Neural progenitor cell (in vitro differentiated cells): ENCODE measurements at regions not wholly inside any gene's neighbourhood (a gene's known extent, or its start where the extent isn't known, plus 50 kb on each side); places are given as distances from the start of the nearest gene placed in this dataset.

Experiments
- DNase-seq: peaks from one replicate; pipeline ENCODE4 v3.0.0-alpha.2; 2016; ENCODE audit warnings: low spot score
- H2AFZ ChIP-seq: fragments of 200-600 bp; sonication (generic); replicated peaks from 2 replicates; pipeline ENCODE4 v1.6.1; 2016; ENCODE audit warnings: antibody characterized with exemption
- H3F3A ChIP-seq: fragments of 200-600 bp; sonication (generic); 2 replicates; pipeline ENCODE4 v1.6.1; 2016; ENCODE audit warnings: antibody characterized with exemption, low read depth
- H3K27ac ChIP-seq: fragments of 200-600 bp; sonication (generic); 2 replicates; pipeline ENCODE4 v1.5.1; 2016; ENCODE audit warnings: mild to moderate bottlenecking
- H3K27me3 ChIP-seq: fragments of 200-600 bp; sonication (generic); 2 replicates; pipeline ENCODE4 v1.6.1; 2016; ENCODE audit warnings: mild to moderate bottlenecking, moderate library complexity
- H3K36me3 ChIP-seq: fragments of 200-600 bp; sonication (generic); 2 replicates; pipeline ENCODE4 v1.5.1; 2016
- H3K4me1 ChIP-seq: fragments of 200-600 bp; sonication (generic); 2 replicates; pipeline ENCODE4 v1.6.1; 2016; ENCODE audit warnings: mixed run types
- H3K4me2 ChIP-seq: fragments of 200-600 bp; sonication (generic); 2 replicates; pipeline ENCODE4 v1.6.1; 2016
- H3K4me3 ChIP-seq: fragments of 200-600 bp; sonication (generic); 2 replicates; pipeline ENCODE4 v1.5.1; 2016
- H3K79me2 ChIP-seq: fragments of 200-600 bp; sonication (generic); 2 replicates; pipeline ENCODE4 v1.6.1; 2016; ENCODE audit warnings: low read depth
- H3K9ac ChIP-seq: fragments of 200-600 bp; sonication (generic); 2 replicates; pipeline ENCODE4 v1.6.1; 2016
- H3K9me3 ChIP-seq: fragments of 200-600 bp; sonication (generic); 2 replicates; pipeline ENCODE4 v1.5.1; 2016; ENCODE audit warnings: low read depth
- H4K20me1 ChIP-seq: fragments of 200-600 bp; sonication (generic); 2 replicates; pipeline ENCODE4 v1.6.1; 2016; ENCODE audit warnings: low read depth
- H3K27ac Mint-ChIP-seq: 3 replicates; pipeline ENCODE4 v1.8.0; 2021; ENCODE audit warnings: mixed read lengths
- H3K27me3 Mint-ChIP-seq: 2 replicates; pipeline ENCODE4 v1.8.0; 2022; ENCODE audit warnings: low read depth, mild to moderate bottlenecking, inconsistent platforms, moderate library complexity, mixed read lengths; ENCODE audit not compliant: insufficient read depth
- H3K36me3 Mint-ChIP-seq: 3 replicates; pipeline ENCODE4 v1.8.0; 2021; ENCODE audit warnings: mixed read lengths
- H3K4me1 Mint-ChIP-seq: 3 replicates; pipeline ENCODE4 v1.8.0; 2021; ENCODE audit warnings: mixed read lengths
- H3K4me3 Mint-ChIP-seq: 3 replicates; pipeline ENCODE4 v1.8.0; 2021; ENCODE audit warnings: mild to moderate bottlenecking, moderate library complexity, mixed read lengths
- H3K9me3 Mint-ChIP-seq: 3 replicates; pipeline ENCODE4 v1.8.0; 2020; ENCODE audit warnings: mixed read lengths
- CTCF ChIP-seq: fragments of 200-600 bp; sonication (generic); IDR thresholded peaks from 2 replicates; pipeline ENCODE4 v1.5.1; 2017; ENCODE audit warnings: antibody characterized with exemption, mild to moderate bottlenecking
- EZH2 ChIP-seq: fragments of 200-600 bp; sonication (generic); IDR thresholded peaks from 2 replicates; pipeline ENCODE4 v1.6.1; 2017; ENCODE audit warnings: antibody characterized with exemption, mild to moderate bottlenecking, moderate library complexity
- EZH2phosphoT487 ChIP-seq: fragments of 200-600 bp; sonication (generic); IDR thresholded peaks from 2 replicates; pipeline ENCODE4 v1.6.1; 2017; ENCODE audit warnings: antibody characterized with exemption

- Histone ChIP-seq H3K4me1 (peaks cover 11% of the 10 kb centered on the region), H3K27me3 (no peaks in the 10 kb centered on the region), H4K20me1 (no peaks in the 10 kb centered on the region), H3K4me2 (no peak overlapping the region), H2AFZ (no peak overlapping the region), H3K9ac (no peak overlapping the region), H3K27ac (no peak overlapping the region), H3K36me3 (no peaks in the 10 kb centered on the region), H3K9me3 (no peaks in the 10 kb centered on the region), H3K4me3 (no peak overlapping the region), H3F3A (no peaks in the 10 kb centered on the region), H3K79me2 (no peaks in the 10 kb centered on the region)
- Mint-ChIP-seq H3K9me3 (no peaks in the 10 kb centered on the region), H3K27ac (no peak overlapping the region), H3K4me3 (no peak overlapping the region), H3K36me3 (no peaks in the 10 kb centered on the region), H3K4me1 (peaks cover 5% of the 10 kb centered on the region), H3K27me3 (no peaks in the 10 kb centered on the region)
- no peak for TF ChIP-seq CTCF
- no peak for TF ChIP-seq EZH2phosphoT487
- TF ChIP-seq EZH2: no peak
- no peak for DNase-seq
Measured at GRCh38 chr5:160919626-160920025, 67.6 kb upstream of the ATP10B start.

GRCh38 chr5:160918386-160918785, 66.4 kb upstream of the ATP10B start:
- peaks cover 3% of the 10 kb centered on the region for H3K4me1 ChIP-seq
- no peaks in the 10 kb centered on the region for H3K27me3 ChIP-seq
- Mint-ChIP-seq H3K4me3 (no peak overlapping the region), H3K9me3 (no peaks in the 10 kb centered on the region), H3K27me3 (no peaks in the 10 kb centered on the region), H3K36me3 (no peaks in the 10 kb centered on the region), H3K4me1 (no peaks in the 10 kb centered on the region), H3K27ac (no peak overlapping the region)
- no peak overlapping the region for H3K4me3 ChIP-seq
- no peaks in the 10 kb centered on the region for H3K79me2 ChIP-seq
- H3K36me3 ChIP-seq: no peaks in the 10 kb centered on the region
- DNase-seq: no peak
- no peak overlapping the region for H2AFZ ChIP-seq
- H3K4me2 ChIP-seq: no peak overlapping the region
- H3F3A ChIP-seq: no peaks in the 10 kb centered on the region
- no peak overlapping the region for H3K9ac ChIP-seq
- H3K27ac ChIP-seq: no peak overlapping the region
- H3K9me3 ChIP-seq: no peaks in the 10 kb centered on the region
- no peaks in the 10 kb centered on the region for H4K20me1 ChIP-seq
- TF ChIP-seq EZH2phosphoT487 (no peak), CTCF (no peak), EZH2 (no peak)

- Histone ChIP-seq H3K27ac (no peak overlapping the region), H3K4me3 (no peak overlapping the region), H4K20me1 (no peaks in the 10 kb centered on the region), H3K27me3 (no peaks in the 10 kb centered on the region), H3K9ac (no peak overlapping the region), H3K79me2 (no peaks in the 10 kb centered on the region), H3K4me1 (no peaks in the 10 kb centered on the region), H3F3A (no peaks in the 10 kb centered on the region), H2AFZ (no peak overlapping the region), H3K4me2 (no peak overlapping the region), H3K9me3 (no peaks in the 10 kb centered on the region), H3K36me3 (no peaks in the 10 kb centered on the region)
- peaks cover 2% of the 10 kb centered on the region for H3K27me3 Mint-ChIP-seq
- no peaks in the 10 kb centered on the region for H3K36me3 Mint-ChIP-seq
- no peak for DNase-seq
- no peak for TF ChIP-seq EZH2phosphoT487
- no peak for TF ChIP-seq CTCF
- no peak for TF ChIP-seq EZH2
- no peaks in the 10 kb centered on the region for H3K9me3 Mint-ChIP-seq
- no peak overlapping the region for H3K27ac Mint-ChIP-seq
- H3K4me1 Mint-ChIP-seq: no peaks in the 10 kb centered on the region
- no peak overlapping the region for H3K4me3 Mint-ChIP-seq
Measured at GRCh38 chr5:160906090-160906489, 54.1 kb upstream of the ATP10B start.

- DNase-seq: no peak
- H3K36me3 Mint-ChIP-seq: no peaks in the 10 kb centered on the region
Measured at GRCh38 chr5:160905285-160905684, 53.3 kb upstream of the ATP10B start.

More at GRCh38 chr5:160905285-160905684, 53.3 kb upstream of the ATP10B start:
- Histone ChIP-seq H4K20me1 (no peaks in the 10 kb centered on the region), H3K9me3 (no peaks in the 10 kb centered on the region), H3F3A (no peaks in the 10 kb centered on the region), H3K27ac (no peak overlapping the region), H2AFZ (no peak overlapping the region), H3K4me1 (no peaks in the 10 kb centered on the region), H3K9ac (no peak overlapping the region), H3K79me2 (no peaks in the 10 kb centered on the region), H3K36me3 (no peaks in the 10 kb centered on the region), H3K4me2 (no peak overlapping the region), H3K4me3 (no peak overlapping the region), H3K27me3 (no peaks in the 10 kb centered on the region)
- Mint-ChIP-seq H3K27ac (no peak overlapping the region), H3K27me3 (peaks cover 2% of the 10 kb centered on the region), H3K4me1 (no peaks in the 10 kb centered on the region), H3K9me3 (no peaks in the 10 kb centered on the region), H3K4me3 (no peak overlapping the region)
- TF ChIP-seq EZH2: no peak
- TF ChIP-seq CTCF: no peak
- TF ChIP-seq EZH2phosphoT487: no peak
